Esophagus (tissue), 2 donors: ENCODE measurements at regions not wholly inside any gene's neighbourhood (a gene's known extent, or its start where the extent isn't known, plus 50 kb on each side); places are given as distances from the start of the nearest gene placed in this dataset.
"Not testable (repeated sequence)": the region's sequence is repeated elsewhere in the genome, so short reads cannot be mapped to it uniquely, and the experiment has no call there.

Experiments used
- H3K27ac ChIP-seq, 2 donors: one replicate each; pipeline ENCODE4 v1.5.1; 2013; ENCODE audit warnings: low read depth in 2 of 2, mild to moderate bottlenecking in 2 of 2, inconsistent platforms in 1 of 2, low read length in 1 of 2, moderate library complexity in 1 of 2
- H3K27me3 ChIP-seq, 2 donors: one replicate each; pipeline ENCODE4 v1.6.1; 2013; ENCODE audit warnings: low read length in 2 of 2, control low read depth in 1 of 2, mild to moderate bottlenecking in 1 of 2; ENCODE audit not compliant: insufficient read depth in 2 of 2, control insufficient read depth in 1 of 2
- H3K36me3 ChIP-seq, 2 donors: one replicate each; pipeline ENCODE4 v1.6.1; 2013; ENCODE audit warnings: low read length in 1 of 2; ENCODE audit not compliant: control insufficient read depth in 2 of 2, insufficient read depth in 2 of 2
- H3K4me1 ChIP-seq, 2 donors: one replicate each; pipeline ENCODE4 v1.6.1; 2013; ENCODE audit warnings: low read length in 1 of 2; ENCODE audit not compliant: control insufficient read depth in 2 of 2, insufficient read depth in 2 of 2
- H3K4me3 ChIP-seq, 2 donors: one replicate each; pipeline ENCODE4 v1.5.1; 2013; ENCODE audit warnings: low read length in 2 of 2, mild to moderate bottlenecking in 2 of 2, low read depth in 1 of 2, moderate library complexity in 1 of 2
- H3K9me3 ChIP-seq, 2 donors: one replicate each; pipeline ENCODE4 v1.6.1; 2013; ENCODE audit warnings: mild to moderate bottlenecking in 2 of 2, low read depth in 1 of 2, low read length in 1 of 2, moderate library complexity in 1 of 2; ENCODE audit not compliant: control insufficient read depth in 2 of 2, insufficient read depth in 1 of 2
- WGBS, 2 donors: extraction: QIAGEN DNeasy Blood & Tissue Kit; methylation state at CpG; one replicate each; pipeline ENCODE4 v1.1.7; 2013; 5-methylcytosine and 5-hydroxymethylcytosine counted together
- donor health status: healthy with polysubstance abuse.
- donor health status: Bipolar disorder and iron deficiency.

DNA sequence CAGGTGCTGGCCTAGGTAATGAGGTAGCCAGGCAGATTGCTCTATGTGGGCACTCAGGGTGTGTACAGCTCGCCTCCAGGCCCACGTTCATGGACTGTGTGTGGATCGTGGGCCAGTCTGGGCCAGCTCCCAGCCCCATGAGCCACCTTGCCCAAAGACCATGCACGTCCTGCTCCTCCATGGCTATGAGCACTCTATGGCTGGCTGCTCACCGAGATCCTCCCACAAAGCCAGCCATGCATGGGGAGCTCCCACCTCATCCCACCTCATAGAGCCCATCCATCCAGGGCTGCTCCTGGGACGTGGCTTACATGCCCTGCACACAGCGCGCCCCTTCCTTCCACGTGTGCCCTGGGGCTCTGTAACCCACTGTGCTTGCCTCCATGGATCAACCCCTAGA lies 262.5 kb upstream of the IRX1 start:
- Histone ChIP-seq H3K27me3 (no peaks in the 10 kb centered on the region), H3K27ac (no peak overlapping the region), H3K4me1 (no peaks in the 10 kb centered on the region), H3K36me3 (no peaks in the 10 kb centered on the region), H3K9me3 (peaks cover 0 to 3% of the 10 kb centered on the region in 2 donors), H3K4me3 (no peak overlapping the region)
- WGBS, 2 donors = 87 to 90% methylated on average over 9 of the region's 9 CpGs

DNA sequence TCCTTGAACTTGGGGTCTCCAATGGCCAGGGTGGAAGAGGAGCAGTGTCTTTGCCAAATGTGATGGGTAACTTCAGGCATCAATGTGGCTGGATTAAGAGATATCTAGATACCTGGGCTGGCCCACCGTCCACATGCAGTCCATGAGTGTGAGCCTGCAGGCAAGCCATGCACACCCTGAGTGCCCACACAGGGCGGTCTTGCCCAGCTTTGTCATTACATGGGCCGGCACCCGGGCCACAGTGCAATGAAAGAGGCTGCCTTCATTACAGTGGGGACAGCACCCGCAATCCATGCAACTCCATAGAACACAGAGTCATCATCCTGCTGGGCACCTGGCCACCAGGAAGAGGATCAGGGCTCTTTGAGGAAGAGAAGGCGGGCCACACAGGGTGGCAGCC lies 263.8 kb upstream of the IRX1 start:
- H3K9me3 ChIP-seq = peaks cover 0 to 3% of the 10 kb centered on the region in 2 donors
- WGBS, 2 donors = 92 to 93% methylated on average over 6 of the region's 6 CpGs
- H3K4me1 ChIP-seq = no peaks in the 10 kb centered on the region
- no peaks in the 10 kb centered on the region for H3K36me3 ChIP-seq
- no peak overlapping the region for H3K4me3 ChIP-seq
- no peaks in the 10 kb centered on the region for H3K27me3 ChIP-seq
- H3K27ac ChIP-seq = no peak overlapping the region

DNA sequence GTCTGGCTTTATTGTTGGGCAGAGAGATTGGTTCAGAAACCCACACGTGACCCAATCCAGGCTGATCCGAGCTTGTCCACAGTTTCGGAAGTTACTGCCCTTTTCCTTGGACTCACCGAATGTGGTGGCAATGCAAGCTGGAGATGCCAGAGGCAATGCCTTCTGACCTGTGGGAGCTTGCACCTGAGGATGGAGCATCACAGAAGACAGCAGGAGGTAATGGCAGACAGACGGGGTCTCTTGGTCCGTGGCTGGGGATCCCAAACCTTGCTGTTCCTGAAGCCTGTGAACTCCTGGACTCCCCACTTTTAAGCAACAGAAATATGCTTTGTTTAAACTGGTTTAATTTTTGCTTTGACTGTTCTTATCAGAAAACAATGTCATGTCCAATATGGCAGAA lies 265.2 kb upstream of the IRX1 start:
- no peaks in the 10 kb centered on the region for H3K27me3 ChIP-seq

DNA sequence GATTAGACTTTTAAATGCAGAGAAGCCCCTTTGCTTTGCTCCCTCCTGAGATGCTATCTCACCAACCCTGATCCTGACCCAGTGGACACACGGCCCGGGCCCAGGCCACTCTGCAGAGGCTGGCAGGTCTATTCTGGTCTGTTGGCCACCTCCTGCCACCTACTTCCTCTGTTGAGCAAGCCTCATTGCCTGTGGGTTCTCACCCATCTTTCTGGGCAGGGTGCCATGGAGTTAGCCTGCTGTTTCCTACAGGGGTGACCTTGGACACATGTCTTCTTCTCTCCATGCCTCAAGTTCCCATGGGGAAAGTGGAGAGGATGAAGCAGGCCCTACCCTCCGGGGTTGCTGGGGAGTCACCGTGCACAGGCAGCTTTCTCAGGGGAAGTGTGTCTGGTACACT lies 266.2 kb upstream of the IRX1 start:
- 82 to 86% methylated on average over 4 of the region's 4 CpGs for WGBS, 2 donors

More for the DNA sequence above, 265.2 kb upstream of the IRX1 start:
- 91 to 93% methylated on average over 6 of the region's 6 CpGs for WGBS, 2 donors
- no peak overlapping the region for H3K27ac ChIP-seq
- H3K4me3 ChIP-seq = no peak overlapping the region
- H3K36me3 ChIP-seq = no peaks in the 10 kb centered on the region
- H3K9me3 ChIP-seq = peaks cover 0 to 3% of the 10 kb centered on the region in 2 donors
- H3K4me1 ChIP-seq = no peaks in the 10 kb centered on the region

DNA sequence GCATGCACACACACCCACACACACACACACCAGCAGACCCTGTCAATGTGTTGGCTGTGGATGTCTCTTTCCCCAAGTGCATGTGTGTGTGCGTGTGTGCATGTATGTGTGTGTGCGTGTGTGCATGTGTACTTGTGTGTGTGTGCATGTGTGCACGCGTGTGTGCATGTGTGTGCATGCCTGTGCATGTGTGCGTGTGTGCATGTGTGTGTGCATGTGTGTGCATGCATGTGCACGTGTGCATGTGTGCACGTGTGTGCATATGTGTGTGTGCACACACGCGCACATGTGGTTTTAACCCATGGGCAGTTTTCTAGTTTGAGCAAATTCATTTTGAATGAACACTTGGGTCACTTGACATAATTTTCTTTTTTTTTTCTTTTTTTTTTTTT lies 268.8 kb upstream of the IRX1 start:
- Histone ChIP-seq H3K27ac (no peak overlapping the region), H3K27me3 (no peaks in the 10 kb centered on the region), H3K4me3 (no peak overlapping the region), H3K36me3 (no peaks in the 10 kb centered on the region), H3K9me3 (peaks cover 0 to 11% of the 10 kb centered on the region in 2 donors), H3K4me1 (peaks cover 0 to 9% of the 10 kb centered on the region in 2 donors)
- 89 to 91% methylated on average over 9 of the region's 9 CpGs for WGBS, 2 donors

More for the DNA sequence above, 266.2 kb upstream of the IRX1 start:
- Histone ChIP-seq H3K4me1 (peaks cover 0 to 7% of the 10 kb centered on the region in 2 donors), H3K27me3 (no peaks in the 10 kb centered on the region), H3K27ac (no peak overlapping the region), H3K36me3 (no peaks in the 10 kb centered on the region), H3K9me3 (peaks cover 0 to 5% of the 10 kb centered on the region in 2 donors), H3K4me3 (no peak overlapping the region)

DNA sequence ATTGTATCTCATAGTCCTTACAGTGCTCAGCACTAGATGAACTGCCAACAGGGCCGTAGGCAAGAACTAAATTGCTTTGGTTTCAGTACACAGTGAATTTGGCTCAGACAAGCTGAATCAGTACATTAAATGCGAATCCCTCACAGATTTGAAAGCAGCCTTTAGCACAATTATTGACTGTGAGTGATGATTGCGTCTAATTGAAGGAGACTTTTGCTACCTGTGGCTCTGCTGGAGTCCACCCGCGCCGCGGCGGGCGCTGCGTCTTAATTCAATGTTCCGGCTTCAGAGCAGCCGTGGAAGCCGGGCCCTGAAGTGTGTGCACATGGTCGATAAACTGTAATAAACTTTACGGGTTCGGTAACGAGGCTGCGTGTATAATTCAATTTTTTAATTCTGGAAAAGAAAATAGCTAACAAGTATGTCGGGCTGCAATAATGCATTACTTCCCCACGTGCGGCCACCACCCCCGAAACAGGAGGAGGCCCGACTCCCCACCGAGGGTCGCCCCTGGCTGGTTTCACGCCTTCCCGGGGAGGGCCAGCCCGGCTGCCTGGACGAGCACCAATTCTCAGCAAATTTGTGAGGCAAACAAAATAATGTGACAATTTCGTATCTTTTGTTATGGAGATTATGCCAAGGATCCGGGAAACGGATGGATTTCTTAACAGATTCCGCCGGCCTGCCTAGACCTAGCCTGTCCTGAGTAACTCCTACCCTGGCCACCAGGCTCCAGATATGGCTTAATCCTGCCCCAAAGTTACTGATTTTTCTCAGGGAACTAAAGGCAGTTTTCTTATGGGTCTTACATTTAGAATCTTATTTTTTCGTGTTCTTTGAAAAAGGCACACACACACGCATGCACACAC lies 269.4 kb upstream of the IRX1 start:
- 58 to 68% methylated on average over 36 of the region's 36 CpGs for WGBS, 2 donors

DNA sequence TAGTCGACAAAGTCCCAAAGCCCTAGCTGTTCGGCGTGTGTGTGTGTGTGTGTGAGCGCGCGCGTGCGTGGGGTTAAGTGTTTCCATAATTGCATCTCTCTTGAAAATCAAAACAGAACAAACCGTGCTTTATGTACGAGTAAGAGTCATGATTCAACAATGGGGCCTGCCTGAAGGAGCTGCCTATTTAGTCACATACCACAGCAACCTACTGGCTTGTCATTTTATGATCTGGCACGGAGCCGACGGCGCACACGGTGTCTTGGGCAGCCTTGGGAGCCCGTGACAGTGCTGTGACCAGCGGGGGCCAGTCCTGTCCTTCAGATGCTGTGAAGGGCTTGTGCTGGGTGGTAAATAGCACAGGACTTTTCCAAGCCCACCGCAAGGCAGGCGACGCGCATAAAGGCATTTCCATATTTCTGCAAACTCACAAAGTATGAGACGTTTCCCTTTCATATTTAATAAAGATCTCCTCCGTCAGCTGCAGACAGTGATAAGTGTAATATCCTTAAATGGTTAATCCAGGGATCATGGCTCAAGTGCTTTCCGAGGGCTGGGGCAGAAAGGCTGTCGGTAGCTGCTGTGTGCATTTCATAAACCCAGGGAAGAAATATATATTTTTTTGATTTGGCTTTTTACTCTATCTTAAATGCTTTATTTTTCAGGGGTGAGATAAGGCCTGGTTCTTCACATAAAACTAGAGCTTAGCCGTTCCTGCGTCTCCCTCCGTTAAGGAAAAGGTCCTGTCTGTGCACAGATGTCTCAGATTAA lies 270.2 kb upstream of the IRX1 start:
- 53 to 55% methylated on average over 28 of the region's 28 CpGs for WGBS, 2 donors
- no peaks in the 10 kb centered on the region for H3K27me3 ChIP-seq
- no peak overlapping the region for H3K4me3 ChIP-seq
- H3K9me3 ChIP-seq = peaks cover 0 to 9% of the 10 kb centered on the region in 2 donors
- H3K27ac ChIP-seq = no peak overlapping the region
- peaks cover 0 to 9% of the 10 kb centered on the region in 2 donors for H3K4me1 ChIP-seq
- H3K36me3 ChIP-seq = no peaks in the 10 kb centered on the region

More for the DNA sequence above, 269.4 kb upstream of the IRX1 start:
- Histone ChIP-seq H3K36me3 (no peaks in the 10 kb centered on the region), H3K9me3 (peaks cover 0 to 9% of the 10 kb centered on the region in 2 donors), H3K4me1 (peaks cover 0 to 9% of the 10 kb centered on the region in 2 donors), H3K4me3 (no peak overlapping the region), H3K27me3 (no peaks in the 10 kb centered on the region), H3K27ac (no peak overlapping the region)

DNA sequence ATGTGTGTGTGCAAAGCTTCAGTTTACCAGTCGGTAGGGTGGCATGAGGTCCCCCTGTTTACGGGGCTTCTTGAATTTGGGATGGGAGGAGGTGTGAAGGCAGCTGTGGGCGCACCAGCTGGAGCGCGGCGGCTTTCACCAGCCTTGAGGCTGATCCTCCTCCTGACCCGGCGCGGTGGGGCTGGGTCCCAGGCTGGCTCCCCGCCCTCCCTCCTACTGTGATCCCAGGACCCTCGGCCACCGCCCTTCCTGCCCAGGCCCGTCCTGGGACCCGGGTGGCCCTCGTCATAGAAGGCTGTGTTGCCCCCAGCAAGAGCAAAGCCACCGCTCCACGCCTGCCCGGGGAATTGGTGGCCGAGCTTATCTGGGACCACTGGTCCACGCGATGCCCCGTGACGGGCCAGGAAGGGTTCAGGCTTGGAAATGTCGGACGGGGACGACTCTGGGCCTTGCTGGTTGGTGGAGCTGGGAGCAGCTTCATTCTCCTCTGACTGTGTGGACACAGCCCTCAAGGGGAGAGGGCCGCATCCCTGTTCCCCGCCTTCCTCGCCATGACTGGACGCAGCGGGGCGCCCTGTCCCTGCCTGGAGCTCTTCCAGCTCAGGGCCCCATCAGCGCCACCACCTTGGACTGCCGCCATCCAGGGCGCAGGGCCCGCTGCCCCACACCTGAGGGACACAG lies 271.1 kb upstream of the IRX1 start:
- Histone ChIP-seq H3K27ac (no peak overlapping the region), H3K9me3 (peaks cover 0 to 9% of the 10 kb centered on the region in 2 donors), H3K4me3 (no peak overlapping the region), H3K4me1 (peaks cover 0 to 9% of the 10 kb centered on the region in 2 donors), H3K36me3 (no peaks in the 10 kb centered on the region), H3K27me3 (no peaks in the 10 kb centered on the region)
- 91 to 93% methylated on average over 30 to 36 of the region's 36 CpGs for WGBS, 2 donors

DNA sequence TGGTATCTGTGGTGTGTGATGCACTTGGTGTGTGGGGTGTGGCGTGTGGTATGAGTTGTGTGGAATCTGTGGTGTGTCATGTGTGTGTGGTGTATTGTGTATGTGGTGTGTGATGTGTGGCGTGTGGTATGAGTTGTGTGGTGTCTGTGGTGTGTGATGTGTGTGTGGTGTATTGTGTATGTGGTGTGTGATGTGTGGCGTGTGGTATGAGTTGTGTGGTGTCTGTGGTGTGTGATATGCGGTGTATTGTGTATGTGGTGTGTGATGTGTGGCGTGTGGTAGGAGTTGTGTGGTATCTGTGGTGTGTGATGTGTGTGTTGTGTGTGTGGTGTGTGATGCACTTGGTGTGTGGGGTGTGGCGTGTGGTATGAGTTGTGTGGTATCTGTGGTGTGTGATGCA lies 271.7 kb upstream of the IRX1 start:
- H3K4me1 ChIP-seq, H3K27me3 ChIP-seq: not testable (repeated sequence)
- 94% methylated on average over 6 of the region's 6 CpGs for WGBS, 2 donors

More for the DNA sequence above, 271.7 kb upstream of the IRX1 start:
- H3K36me3 ChIP-seq, H3K27ac ChIP-seq, H3K4me3 ChIP-seq, H3K9me3 ChIP-seq: not testable (repeated sequence)
